ENCODE measurements at regions not wholly inside any gene's neighbourhood (a gene's known extent, or its start where the extent isn't known, plus 50 kb on each side); places are given as distances from the start of the nearest gene placed in this dataset.
"Not testable (repeated sequence)": the region's sequence is repeated elsewhere in the genome, so short reads cannot be mapped to it uniquely, and the experiment has no call there.

- H3K4me3 ChIP-seq (ENCODE audit: low read depth in 1 of 2, low read length in 2 of 2); H3K36me3 ChIP-seq (ENCODE audit: control insufficient read depth in 1 of 2, insufficient read depth in 2 of 2, low read length in 2 of 2); H3K4me1 ChIP-seq (ENCODE audit: control insufficient read depth in 1 of 2, insufficient read depth in 2 of 2, low read length in 2 of 2): not testable (repeated sequence)
These were observed 504.2 kb downstream of the TUBA3C start for GRCh38 chr13:18677403-18677802.

GRCh38 chr13:18675268-18675667 is 506.4 kb downstream of the TUBA3C start:
- not testable (repeated sequence) for H3K36me3 ChIP-seq (ENCODE audit: control insufficient read depth in 1 of 2, insufficient read depth in 2 of 2, low read length in 2 of 2); H3K4me3 ChIP-seq (ENCODE audit: low read depth in 1 of 2, low read length in 2 of 2); H3K27ac ChIP-seq (ENCODE audit: low read depth, low read length); H3K9me3 ChIP-seq (ENCODE audit: control insufficient read depth in 1 of 2, low read length in 2 of 2); H3K9ac ChIP-seq (ENCODE audit: low read depth in 1 of 2, low read length in 2 of 2); H3K27me3 ChIP-seq (ENCODE audit: control insufficient read depth in 1 of 2, insufficient read depth in 2 of 2, low read length in 2 of 2); H3K4me1 ChIP-seq (ENCODE audit: control insufficient read depth in 1 of 2, insufficient read depth in 2 of 2, low read length in 2 of 2)

More at GRCh38 chr13:18677403-18677802, 504.2 kb downstream of the TUBA3C start:
- not testable (repeated sequence) for H3K27me3 ChIP-seq (ENCODE audit: control insufficient read depth in 1 of 2, insufficient read depth in 2 of 2, low read length in 2 of 2); H3K27ac ChIP-seq (ENCODE audit: low read depth, low read length); H3K9me3 ChIP-seq (ENCODE audit: control insufficient read depth in 1 of 2, low read length in 2 of 2); H3K9ac ChIP-seq (ENCODE audit: low read depth in 1 of 2, low read length in 2 of 2)

GRCh38 chr13:18673794-18674193 is 507.8 kb downstream of the TUBA3C start:
- not testable (repeated sequence) for H3K36me3 ChIP-seq (ENCODE audit: control insufficient read depth in 1 of 2, insufficient read depth in 2 of 2, low read length in 2 of 2); H3K27me3 ChIP-seq (ENCODE audit: control insufficient read depth in 1 of 2, insufficient read depth in 2 of 2, low read length in 2 of 2); H3K9ac ChIP-seq (ENCODE audit: low read depth in 1 of 2, low read length in 2 of 2); H3K9me3 ChIP-seq (ENCODE audit: control insufficient read depth in 1 of 2, low read length in 2 of 2); H3K4me1 ChIP-seq (ENCODE audit: control insufficient read depth in 1 of 2, insufficient read depth in 2 of 2, low read length in 2 of 2); H3K27ac ChIP-seq (ENCODE audit: low read depth, low read length); H3K4me3 ChIP-seq (ENCODE audit: low read depth in 1 of 2, low read length in 2 of 2)

- H3K4me3 ChIP-seq (ENCODE audit: low read depth in 1 of 2, low read length in 2 of 2); H3K4me1 ChIP-seq (ENCODE audit: control insufficient read depth in 1 of 2, insufficient read depth in 2 of 2, low read length in 2 of 2); H3K36me3 ChIP-seq (ENCODE audit: control insufficient read depth in 1 of 2, insufficient read depth in 2 of 2, low read length in 2 of 2); H3K9me3 ChIP-seq (ENCODE audit: control insufficient read depth in 1 of 2, low read length in 2 of 2); H3K27me3 ChIP-seq (ENCODE audit: control insufficient read depth in 1 of 2, insufficient read depth in 2 of 2, low read length in 2 of 2); H3K27ac ChIP-seq (ENCODE audit: low read depth, low read length); H3K9ac ChIP-seq (ENCODE audit: low read depth in 1 of 2, low read length in 2 of 2): not testable (repeated sequence)
These were observed 515.0 kb downstream of the TUBA3C start for GRCh38 chr13:18666585-18666984.

GRCh38 chr13:18665716-18666115 is 515.9 kb downstream of the TUBA3C start:
- not testable (repeated sequence) for H3K4me3 ChIP-seq (ENCODE audit: low read depth in 1 of 2, low read length in 2 of 2); H3K9me3 ChIP-seq (ENCODE audit: control insufficient read depth in 1 of 2, low read length in 2 of 2); H3K27ac ChIP-seq (ENCODE audit: low read depth, low read length); H3K4me1 ChIP-seq (ENCODE audit: control insufficient read depth in 1 of 2, insufficient read depth in 2 of 2, low read length in 2 of 2); H3K27me3 ChIP-seq (ENCODE audit: control insufficient read depth in 1 of 2, insufficient read depth in 2 of 2, low read length in 2 of 2); H3K36me3 ChIP-seq (ENCODE audit: control insufficient read depth in 1 of 2, insufficient read depth in 2 of 2, low read length in 2 of 2); H3K9ac ChIP-seq (ENCODE audit: low read depth in 1 of 2, low read length in 2 of 2)

GRCh38 chr13:18665124-18665523 is 516.5 kb downstream of the TUBA3C start:
- H3K27ac ChIP-seq (ENCODE audit: low read depth, low read length); H3K4me3 ChIP-seq (ENCODE audit: low read depth in 1 of 2, low read length in 2 of 2); H3K4me1 ChIP-seq (ENCODE audit: control insufficient read depth in 1 of 2, insufficient read depth in 2 of 2, low read length in 2 of 2); H3K27me3 ChIP-seq (ENCODE audit: control insufficient read depth in 1 of 2, insufficient read depth in 2 of 2, low read length in 2 of 2); H3K36me3 ChIP-seq (ENCODE audit: control insufficient read depth in 1 of 2, insufficient read depth in 2 of 2, low read length in 2 of 2); H3K9me3 ChIP-seq (ENCODE audit: control insufficient read depth in 1 of 2, low read length in 2 of 2); H3K9ac ChIP-seq (ENCODE audit: low read depth in 1 of 2, low read length in 2 of 2): not testable (repeated sequence)

GRCh38 chr13:18663222-18663621 is 518.4 kb downstream of the TUBA3C start:
- not testable (repeated sequence) for H3K4me1 ChIP-seq (ENCODE audit: control insufficient read depth in 1 of 2, insufficient read depth in 2 of 2, low read length in 2 of 2); H3K9ac ChIP-seq (ENCODE audit: low read depth in 1 of 2, low read length in 2 of 2); H3K27me3 ChIP-seq (ENCODE audit: control insufficient read depth in 1 of 2, insufficient read depth in 2 of 2, low read length in 2 of 2); H3K4me3 ChIP-seq (ENCODE audit: low read depth in 1 of 2, low read length in 2 of 2); H3K27ac ChIP-seq (ENCODE audit: low read depth, low read length); H3K36me3 ChIP-seq (ENCODE audit: control insufficient read depth in 1 of 2, insufficient read depth in 2 of 2, low read length in 2 of 2); H3K9me3 ChIP-seq (ENCODE audit: control insufficient read depth in 1 of 2, low read length in 2 of 2)

- H3K4me1 ChIP-seq (ENCODE audit: control insufficient read depth in 1 of 2, insufficient read depth in 2 of 2, low read length in 2 of 2); H3K4me3 ChIP-seq (ENCODE audit: low read depth in 1 of 2, low read length in 2 of 2); H3K27me3 ChIP-seq (ENCODE audit: control insufficient read depth in 1 of 2, insufficient read depth in 2 of 2, low read length in 2 of 2); H3K9me3 ChIP-seq (ENCODE audit: control insufficient read depth in 1 of 2, low read length in 2 of 2); H3K27ac ChIP-seq (ENCODE audit: low read depth, low read length); H3K36me3 ChIP-seq (ENCODE audit: control insufficient read depth in 1 of 2, insufficient read depth in 2 of 2, low read length in 2 of 2); H3K9ac ChIP-seq (ENCODE audit: low read depth in 1 of 2, low read length in 2 of 2): not testable (repeated sequence)
These were observed 537.9 kb downstream of the TUBA3C start for GRCh38 chr13:18643644-18644172.

GRCh38 chr13:18628928-18629327 is 552.7 kb downstream of the TUBA3C start:
- not testable (repeated sequence) for H3K9me3 ChIP-seq (ENCODE audit: control insufficient read depth in 1 of 2, low read length in 2 of 2); H3K27ac ChIP-seq (ENCODE audit: low read depth, low read length); H3K9ac ChIP-seq (ENCODE audit: low read depth in 1 of 2, low read length in 2 of 2); H3K36me3 ChIP-seq (ENCODE audit: control insufficient read depth in 1 of 2, insufficient read depth in 2 of 2, low read length in 2 of 2); H3K27me3 ChIP-seq (ENCODE audit: control insufficient read depth in 1 of 2, insufficient read depth in 2 of 2, low read length in 2 of 2); H3K4me1 ChIP-seq (ENCODE audit: control insufficient read depth in 1 of 2, insufficient read depth in 2 of 2, low read length in 2 of 2); H3K4me3 ChIP-seq (ENCODE audit: low read depth in 1 of 2, low read length in 2 of 2)

- Histone ChIP-seq H3K9me3 (ENCODE audit: control insufficient read depth in 1 of 2, low read length in 2 of 2) (peaks cover 0 to 4% of the 10 kb centered on the region in 2 donors), H3K9ac (ENCODE audit: low read depth in 1 of 2, low read length in 2 of 2) (no peak overlapping the region), H3K36me3 (ENCODE audit: control insufficient read depth in 1 of 2, insufficient read depth in 2 of 2, low read length in 2 of 2) (no peaks in the 10 kb centered on the region), H3K27me3 (ENCODE audit: control insufficient read depth in 1 of 2, insufficient read depth in 2 of 2, low read length in 2 of 2) (no peaks in the 10 kb centered on the region), H3K4me3 (ENCODE audit: low read depth in 1 of 2, low read length in 2 of 2) (no peak overlapping the region), H3K4me1 (ENCODE audit: control insufficient read depth in 1 of 2, insufficient read depth in 2 of 2, low read length in 2 of 2) (no peaks in the 10 kb centered on the region), H3K27ac (ENCODE audit: low read depth, low read length) (no peak overlapping the region)
These were observed 553.2 kb downstream of the TUBA3C start for GRCh38 chr13:18628428-18628827.

GRCh38 chr13:18624061-18624460 is 557.6 kb downstream of the TUBA3C start:
- H3K9me3 ChIP-seq (ENCODE audit: control insufficient read depth in 1 of 2, low read length in 2 of 2); H3K9ac ChIP-seq (ENCODE audit: low read depth in 1 of 2, low read length in 2 of 2); H3K4me3 ChIP-seq (ENCODE audit: low read depth in 1 of 2, low read length in 2 of 2); H3K27ac ChIP-seq (ENCODE audit: low read depth, low read length); H3K4me1 ChIP-seq (ENCODE audit: control insufficient read depth in 1 of 2, insufficient read depth in 2 of 2, low read length in 2 of 2); H3K36me3 ChIP-seq (ENCODE audit: control insufficient read depth in 1 of 2, insufficient read depth in 2 of 2, low read length in 2 of 2); H3K27me3 ChIP-seq (ENCODE audit: control insufficient read depth in 1 of 2, insufficient read depth in 2 of 2, low read length in 2 of 2): not testable (repeated sequence)

All from duodenal mucosa (tissue), 2 donors.